Stimulated activated CD8-positive, alpha-beta memory T cell treated with anti-CD3 and anti-CD28 coated beads, Interleukin-12 subunit alpha, Interleukin-12 subunit beta, amount 100 ng/mL, for 4 hours (primary cell): ENCODE measurements at regions not wholly inside any gene's neighbourhood (a gene's known extent, or its start where the extent isn't known, plus 50 kb on each side); places are given as distances from the start of the nearest gene placed in this dataset.
"Not testable (repeated sequence)": the region's sequence is repeated elsewhere in the genome, so short reads cannot be mapped to it uniquely, and the experiment has no call there.

ENCODE experiments used
- DNase-seq: peaks from one replicate; pipeline ENCODE4 v3.0.0-alpha.2; 2020; ENCODE audit warnings: low read depth

DNA sequence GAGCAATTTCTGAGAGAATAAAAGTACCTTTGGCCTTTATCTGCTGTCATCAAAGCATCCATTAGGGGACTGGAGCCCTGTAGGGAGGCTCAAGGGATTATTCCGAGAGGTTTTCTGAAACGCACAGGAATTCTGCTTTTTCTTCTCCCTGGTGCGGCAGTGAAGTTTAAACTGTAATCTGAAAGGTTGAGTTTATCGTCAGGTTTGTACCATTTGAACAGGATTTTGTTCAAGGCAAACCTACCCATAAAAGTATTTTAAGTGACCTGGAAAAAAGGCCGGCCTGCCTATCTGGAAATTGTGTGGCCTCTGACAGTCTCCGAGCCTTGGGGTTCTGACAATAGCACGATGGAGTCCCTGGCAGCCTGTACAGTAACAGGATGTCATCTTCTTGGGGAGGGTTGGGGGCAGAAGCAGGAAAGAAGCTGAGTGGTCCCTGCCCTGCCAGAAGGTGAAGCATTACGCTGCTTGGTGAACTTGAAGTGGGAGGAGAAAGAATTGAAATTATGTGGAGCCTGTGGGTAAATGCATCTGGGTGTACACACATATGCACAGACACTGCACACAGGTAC lies 272.0 kb downstream of the CYRIA start:
- DNase-seq = no peak

DNA sequence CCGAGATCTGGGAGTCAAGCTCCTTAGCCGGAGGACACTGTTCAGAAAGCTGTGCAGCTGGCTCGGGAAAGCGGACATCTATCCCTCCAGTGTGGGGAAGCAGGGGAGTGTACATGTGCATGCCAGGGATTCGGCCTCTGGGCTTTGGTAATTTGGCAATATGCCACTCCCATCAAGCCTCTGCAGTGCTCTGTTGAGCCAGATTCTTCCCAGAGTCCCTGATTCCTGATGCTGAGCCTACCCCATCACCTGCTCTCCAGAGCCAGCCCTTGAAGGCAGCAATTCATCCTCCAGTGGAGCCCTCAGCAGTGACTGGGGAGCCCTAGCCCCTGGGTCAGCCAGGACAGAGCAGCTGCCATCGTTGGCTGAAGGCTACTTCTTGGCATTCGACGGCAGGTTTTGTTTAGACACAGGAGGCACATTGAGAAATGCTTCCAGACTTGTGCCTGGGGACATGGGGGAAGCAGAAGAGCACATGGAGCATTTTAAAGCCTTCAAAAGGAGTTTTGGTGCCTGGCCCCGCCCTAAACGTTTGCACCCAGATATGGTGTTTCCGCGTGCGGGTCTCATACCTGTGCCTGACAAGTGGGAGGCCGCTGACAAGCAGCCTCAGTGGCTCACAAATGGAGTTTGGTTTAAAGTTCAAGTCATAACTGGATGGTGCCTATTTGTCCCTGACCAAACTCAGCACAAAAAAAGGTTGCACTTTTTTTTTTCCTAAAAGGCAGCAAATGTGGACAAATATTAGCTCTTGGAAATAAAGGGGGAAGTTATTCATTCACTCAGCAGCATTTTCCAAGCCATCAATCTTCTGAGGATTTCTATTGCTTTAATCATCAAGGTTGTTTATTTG lies 272.8 kb downstream of the CYRIA start:
- DNase-seq = no peak

DNA sequence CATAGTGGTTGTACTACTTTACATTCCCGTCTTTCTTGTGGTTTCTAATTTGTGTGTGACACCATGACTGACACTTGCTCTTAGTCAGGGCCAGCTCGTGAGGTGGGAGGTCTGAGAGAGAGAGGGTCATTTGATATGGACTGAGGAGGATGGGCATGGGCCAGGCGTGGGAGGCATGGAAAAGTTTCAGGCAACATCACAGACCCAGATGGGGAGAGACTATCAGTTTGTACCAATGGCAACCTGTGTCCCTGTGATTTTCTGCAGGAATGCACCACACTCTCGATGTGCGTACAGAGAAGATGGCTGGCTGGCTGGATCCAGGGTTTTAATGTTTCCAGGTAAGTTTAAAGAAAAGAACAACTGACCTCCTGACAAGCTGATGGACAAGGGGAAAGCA lies 273.6 kb downstream of the CYRIA start:
- no peak for DNase-seq

- DNase-seq = no peak
Observed at GRCh38 chr2:16390561-16390960, 275.1 kb downstream of the CYRIA start.

- DNase-seq = no peak
Observed at GRCh38 chr2:16389611-16390010, 276.0 kb downstream of the CYRIA start.

DNA sequence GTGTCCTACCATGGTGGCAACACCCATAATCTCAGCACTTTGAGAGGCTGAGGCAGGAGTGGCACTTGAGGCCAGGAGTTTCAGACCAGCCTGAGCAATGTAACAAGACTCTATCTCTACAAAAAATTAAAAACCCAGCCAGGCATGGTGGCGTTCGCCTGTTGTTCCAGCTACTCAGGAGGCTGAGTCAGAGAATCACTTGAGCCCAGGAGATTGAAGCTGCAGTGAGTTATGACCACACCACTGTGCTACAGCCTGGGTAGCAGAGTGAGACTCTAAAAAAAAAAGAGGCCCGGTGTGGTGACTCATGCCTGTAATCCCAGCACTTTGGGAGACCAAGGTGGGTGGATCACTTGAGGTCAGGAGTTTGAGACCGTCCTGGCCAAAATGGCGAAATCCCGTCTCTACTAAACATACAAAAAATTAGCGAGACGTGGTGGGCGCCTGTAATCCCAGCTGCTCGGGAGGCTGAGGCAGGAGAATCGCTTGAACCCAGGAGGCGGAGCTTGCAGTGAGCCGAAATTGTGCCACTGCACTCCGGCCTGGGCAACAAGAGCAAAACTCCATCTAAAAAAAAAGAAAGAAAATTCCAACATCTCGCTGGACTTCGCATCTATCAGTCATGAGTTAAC lies 277.3 kb downstream of the CYRIA start:
- not testable (repeated sequence) for DNase-seq

- DNase-seq = no peak
Observed at GRCh38 chr2:16387461-16387984, 278.1 kb downstream of the CYRIA start.

DNA sequence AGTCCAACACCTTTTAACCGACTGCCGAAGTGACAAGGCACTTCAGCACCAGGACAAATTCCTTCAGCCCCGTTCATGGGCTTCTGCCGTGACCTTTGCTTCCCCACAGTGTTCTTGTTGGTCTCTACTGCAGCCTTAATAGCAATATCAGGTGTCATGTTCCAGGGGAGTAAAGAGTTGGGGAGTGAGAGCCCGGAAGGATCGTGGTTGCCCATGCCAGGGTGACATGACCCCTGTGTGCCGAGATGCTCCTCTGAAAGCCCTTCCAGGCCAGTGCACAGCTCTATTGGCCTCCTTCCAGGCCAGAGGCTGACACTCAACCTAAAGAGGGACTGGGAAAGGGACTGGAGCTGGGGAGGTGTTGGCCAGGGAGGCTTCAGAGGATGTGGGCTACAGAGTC lies 279.2 kb downstream of the CYRIA start:
- no peak for DNase-seq

DNA sequence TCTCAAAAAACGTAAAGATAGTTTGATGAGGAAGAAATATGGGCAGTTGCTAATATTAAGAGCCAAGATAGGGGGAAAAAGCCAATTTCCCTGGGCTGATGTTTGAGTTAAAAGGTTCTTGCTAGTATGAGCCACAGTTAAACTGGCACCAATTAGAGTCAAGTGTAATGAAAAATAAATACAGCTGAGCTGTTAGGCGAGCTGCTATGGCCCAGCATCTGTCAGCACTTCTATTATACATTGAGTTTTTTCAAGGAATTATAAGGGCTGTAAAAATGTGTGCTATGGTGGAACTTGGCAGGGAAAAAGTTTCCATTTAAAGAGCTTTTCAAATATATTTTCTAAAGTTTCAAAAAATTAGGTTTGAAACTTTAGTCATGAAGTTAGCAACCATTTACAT lies 279.6 kb downstream of the CYRIA start:
- DNase-seq = no peak

DNA sequence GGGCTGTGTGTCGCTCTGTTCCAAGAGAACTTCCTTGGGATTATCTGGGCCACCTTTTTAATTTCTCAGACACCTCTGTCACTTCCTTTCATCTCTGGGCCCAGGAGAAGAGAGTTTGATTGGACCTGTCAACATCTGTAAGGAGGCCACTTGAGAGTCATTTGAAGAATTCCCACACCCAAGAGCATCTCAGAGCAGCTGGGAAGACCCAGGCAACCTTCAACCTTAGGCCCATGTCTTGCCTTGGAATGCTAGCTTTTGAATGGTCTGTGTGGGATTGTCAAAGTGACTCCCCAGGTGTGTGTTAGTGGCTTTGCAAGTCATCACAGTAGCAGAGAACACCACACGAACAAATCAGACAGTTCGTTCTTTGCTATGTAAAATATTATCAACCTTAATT lies 280.3 kb downstream of the CYRIA start:
- no peak for DNase-seq

DNA sequence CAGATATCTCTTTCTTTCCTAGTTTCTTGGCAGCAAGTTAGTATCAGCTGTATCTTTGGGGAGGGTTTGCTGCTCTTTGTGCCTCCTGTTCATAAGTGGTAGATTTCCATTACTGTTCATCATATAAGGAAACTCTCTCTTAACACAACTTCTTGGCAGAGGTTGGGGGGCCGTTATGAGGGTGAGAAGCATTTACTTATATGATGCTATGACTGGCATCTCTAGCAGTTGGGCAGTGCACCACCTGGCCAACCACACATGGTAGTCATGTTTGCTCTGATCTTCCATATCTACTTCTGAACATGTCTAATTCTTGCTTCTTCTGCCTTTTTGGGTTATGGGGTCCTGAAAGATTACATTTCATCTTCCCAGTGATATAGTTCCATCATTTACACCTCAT lies 282.2 kb downstream of the CYRIA start:
- no peak for DNase-seq

GRCh38 chr2:16382451-16382850 lies 283.2 kb downstream of the CYRIA start:
- no peak for DNase-seq

- no peak for DNase-seq
Observed at GRCh38 chr2:16381511-16381910, 284.1 kb downstream of the CYRIA start.

- not testable (repeated sequence) for DNase-seq
Observed at GRCh38 chr2:16379901-16380300, 285.7 kb downstream of the CYRIA start.

DNA sequence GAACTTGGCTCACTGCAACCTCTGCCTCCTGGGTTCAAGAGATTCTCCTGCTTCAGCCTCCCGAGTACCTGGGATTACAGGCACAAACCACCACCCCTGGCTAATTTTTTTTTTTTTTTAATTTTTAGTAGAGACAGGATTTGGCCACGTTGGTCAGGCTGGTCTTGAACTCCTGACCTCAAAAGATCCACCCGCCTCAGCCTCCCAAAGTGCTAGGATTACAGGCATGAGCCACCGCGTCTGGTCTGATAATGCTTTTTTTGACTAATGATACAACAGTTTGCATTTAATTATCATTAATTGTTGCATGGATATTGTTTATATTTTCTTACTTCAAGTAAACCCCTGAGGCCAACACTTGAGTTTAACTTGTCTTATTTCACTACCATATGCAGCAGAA lies 286.6 kb downstream of the CYRIA start:
- not testable (repeated sequence) for DNase-seq

- DNase-seq = no peak
Observed at GRCh38 chr2:16378031-16378430, 287.6 kb downstream of the CYRIA start.

- DNase-seq = no peak
Observed at GRCh38 chr2:16375981-16376380, 289.7 kb downstream of the CYRIA start.

GRCh38 chr2:16375351-16375750 lies 290.3 kb downstream of the CYRIA start:
- no peak for DNase-seq

- DNase-seq = no peak
Observed at GRCh38 chr2:16374671-16375070, 291.0 kb downstream of the CYRIA start.

- DNase-seq = no peak
Observed at GRCh38 chr2:16373341-16373740, 292.3 kb downstream of the CYRIA start.

GRCh38 chr2:16371751-16372150 lies 293.9 kb downstream of the CYRIA start:
- DNase-seq = no peak

GRCh38 chr2:16368951-16369350 lies 296.7 kb downstream of the CYRIA start:
- DNase-seq = no peak

- no peak for DNase-seq
Observed at GRCh38 chr2:16368328-16368727, 297.3 kb downstream of the CYRIA start.
